Muscle layer of duodenum (tissue), 2 donors: ENCODE measurements at regions not wholly inside any gene's neighbourhood (a gene's known extent, or its start where the extent isn't known, plus 50 kb on each side); places are given as distances from the start of the nearest gene placed in this dataset.
"Not testable (repeated sequence)": the region's sequence is repeated elsewhere in the genome, so short reads cannot be mapped to it uniquely, and the experiment has no call there.

Source experiments
- H3K27ac ChIP-seq: one replicate; pipeline ENCODE4 v1.7.0; 2013; ENCODE audit warnings: mild to moderate bottlenecking, low read length
- H3K27me3 ChIP-seq: one replicate; pipeline ENCODE4 v1.7.0; 2013; ENCODE audit warnings: low read depth, mild to moderate bottlenecking, control low read depth, low read length
- H3K36me3 ChIP-seq, 2 donors: one replicate each; pipeline ENCODE4 v1.7.0; 2013; ENCODE audit warnings: low read length in 2 of 2, control low read depth in 1 of 2, mild to moderate bottlenecking in 1 of 2; ENCODE audit not compliant: insufficient read depth in 2 of 2, control insufficient read depth in 1 of 2
- H3K4me1 ChIP-seq, 2 donors: one replicate each; pipeline ENCODE4 v1.7.0; 2013; ENCODE audit warnings: low read length in 2 of 2, mild to moderate bottlenecking in 2 of 2, control low read depth in 1 of 2, moderate library complexity in 1 of 2; ENCODE audit not compliant: insufficient read depth in 2 of 2, control insufficient read depth in 1 of 2
- H3K4me3 ChIP-seq, 2 donors: one replicate each; pipeline ENCODE4 v1.7.0; 2013; ENCODE audit warnings: low read length in 2 of 2, low read depth in 1 of 2, mild to moderate bottlenecking in 1 of 2
- H3K9me3 ChIP-seq, 2 donors: one replicate each; pipeline ENCODE4 v1.7.0; 2013; ENCODE audit warnings: low read length in 2 of 2, control low read depth in 1 of 2, mild to moderate bottlenecking in 1 of 2; ENCODE audit not compliant: control insufficient read depth in 1 of 2
- donor health status: healthy.

DNA sequence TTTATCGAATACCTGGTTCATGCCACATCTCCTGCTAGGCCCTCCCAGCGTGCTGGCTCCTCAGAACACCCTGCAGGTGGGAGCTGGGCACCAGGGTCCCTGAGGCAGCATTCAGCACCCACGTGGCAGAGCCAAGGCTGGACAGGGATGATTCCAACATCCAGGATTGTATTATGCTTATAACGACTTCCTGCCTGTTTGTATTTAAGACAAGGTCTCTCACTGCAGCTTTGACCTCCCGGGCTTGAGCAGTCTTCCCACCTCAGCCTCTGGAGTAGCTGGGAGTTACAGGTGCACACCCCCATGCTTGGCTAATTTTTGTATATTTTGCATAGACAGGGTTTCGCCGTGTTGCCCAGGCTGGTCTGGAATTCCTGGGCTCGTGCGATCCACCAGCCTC lies 64.7 kb upstream of the WNT7B start:
- Histone ChIP-seq H3K27ac (no peak overlapping the region), H3K36me3 (no peaks in the 10 kb centered on the region), H3K4me1 (peaks cover 16 to 35% of the 10 kb centered on the region in 2 donors), H3K4me3 (no peak overlapping the region), H3K9me3 (no peaks in the 10 kb centered on the region), H3K27me3 (no peaks in the 10 kb centered on the region)

DNA sequence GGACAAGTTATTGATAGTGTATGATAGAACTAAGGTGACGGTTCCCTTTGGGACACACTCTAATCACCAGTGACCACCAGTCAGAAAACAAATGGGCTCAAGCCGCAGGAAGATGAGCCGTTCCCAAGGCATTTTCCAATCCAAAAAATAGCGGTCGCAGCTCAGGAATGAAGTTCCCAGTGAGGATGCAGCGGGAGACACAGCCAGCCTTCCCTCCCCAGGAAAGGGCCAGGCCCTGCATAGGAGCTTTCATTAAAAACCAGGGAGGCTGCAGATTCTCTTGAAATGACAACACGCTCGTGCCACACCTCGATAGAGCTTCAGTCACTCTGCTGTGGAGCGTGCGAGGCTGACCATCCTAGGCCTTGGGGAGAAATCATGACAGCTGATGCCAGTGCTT lies 65.8 kb upstream of the WNT7B start:
- no peaks in the 10 kb centered on the region for H3K36me3 ChIP-seq
- H3K4me3 ChIP-seq: no peak overlapping the region
- no peaks in the 10 kb centered on the region for H3K27me3 ChIP-seq
- H3K27ac ChIP-seq: peak overlapping the region; percentile 63
- peaks cover 12 to 41% of the 10 kb centered on the region in 2 donors for H3K4me1 ChIP-seq
- H3K9me3 ChIP-seq: no peaks in the 10 kb centered on the region

- Histone ChIP-seq H3K9me3 (no peaks in the 10 kb centered on the region), H3K4me1 (peaks cover 16 to 47% of the 10 kb centered on the region in 2 donors), H3K36me3 (no peaks in the 10 kb centered on the region), H3K27ac (peak overlapping the region; percentile 95), H3K4me3 (peak overlapping the region; percentile 69 to 80), H3K27me3 (no peaks in the 10 kb centered on the region)
Observed at GRCh38 chr22:46043339-46043738, 66.4 kb upstream of the WNT7B start.

DNA sequence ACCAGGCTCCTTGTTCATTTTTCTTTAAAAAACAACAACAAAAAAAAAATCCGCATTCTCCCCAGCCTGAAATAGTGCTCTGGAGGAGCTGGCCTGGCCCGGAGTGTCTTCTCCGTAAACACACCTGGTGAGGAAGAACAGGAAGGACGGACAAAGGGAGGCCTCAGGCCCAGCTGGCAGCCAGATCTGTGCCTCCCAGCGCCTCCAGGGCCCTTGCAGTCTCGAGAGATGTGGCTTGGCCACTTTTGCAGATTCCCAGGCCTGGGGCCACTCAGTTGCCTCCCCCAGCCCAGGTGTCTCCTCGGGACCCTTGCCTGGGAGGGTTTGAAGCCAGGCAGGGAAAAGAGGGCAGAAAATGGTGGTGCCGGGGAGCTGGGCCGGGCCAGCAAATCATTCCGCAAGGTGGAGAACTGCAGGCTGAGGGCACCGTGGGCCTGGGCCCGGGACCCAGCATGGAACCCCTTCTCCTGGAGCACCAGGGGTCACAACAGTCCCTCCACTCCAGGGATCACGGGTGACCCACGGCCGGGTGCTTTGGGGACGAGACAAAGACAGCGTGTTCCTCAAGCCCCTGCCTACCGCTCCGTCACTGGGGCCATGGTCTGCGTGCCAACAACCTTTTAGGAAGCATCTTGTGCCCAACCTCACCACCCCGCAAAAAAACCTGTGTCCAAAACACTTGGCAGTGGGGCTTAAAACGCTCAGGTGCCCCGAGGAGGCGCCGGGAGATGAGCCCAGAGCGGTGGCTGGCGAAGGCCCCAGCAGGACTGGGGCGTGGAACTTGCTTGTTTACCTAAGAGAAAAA lies 67.1 kb upstream of the WNT7B start:
- H3K4me3 ChIP-seq: peak overlapping the region; percentile 69 to 80
- no peaks in the 10 kb centered on the region for H3K27me3 ChIP-seq
- no peaks in the 10 kb centered on the region for H3K9me3 ChIP-seq
- peaks cover 18 to 53% of the 10 kb centered on the region in 2 donors for H3K4me1 ChIP-seq
- peak overlapping the region; percentile 95 for H3K27ac ChIP-seq
- no peaks in the 10 kb centered on the region for H3K36me3 ChIP-seq

GRCh38 chr22:46044621-46045458 lies 67.9 kb upstream of the WNT7B start:
- no peaks in the 10 kb centered on the region for H3K9me3 ChIP-seq
- no peaks in the 10 kb centered on the region for H3K36me3 ChIP-seq
- H3K27me3 ChIP-seq: no peaks in the 10 kb centered on the region
- H3K4me3 ChIP-seq: peak overlapping the region; percentile 69 to 80
- H3K4me1 ChIP-seq: peaks cover 18 to 55% of the 10 kb centered on the region in 2 donors
- peak overlapping the region; percentile 95 for H3K27ac ChIP-seq

DNA sequence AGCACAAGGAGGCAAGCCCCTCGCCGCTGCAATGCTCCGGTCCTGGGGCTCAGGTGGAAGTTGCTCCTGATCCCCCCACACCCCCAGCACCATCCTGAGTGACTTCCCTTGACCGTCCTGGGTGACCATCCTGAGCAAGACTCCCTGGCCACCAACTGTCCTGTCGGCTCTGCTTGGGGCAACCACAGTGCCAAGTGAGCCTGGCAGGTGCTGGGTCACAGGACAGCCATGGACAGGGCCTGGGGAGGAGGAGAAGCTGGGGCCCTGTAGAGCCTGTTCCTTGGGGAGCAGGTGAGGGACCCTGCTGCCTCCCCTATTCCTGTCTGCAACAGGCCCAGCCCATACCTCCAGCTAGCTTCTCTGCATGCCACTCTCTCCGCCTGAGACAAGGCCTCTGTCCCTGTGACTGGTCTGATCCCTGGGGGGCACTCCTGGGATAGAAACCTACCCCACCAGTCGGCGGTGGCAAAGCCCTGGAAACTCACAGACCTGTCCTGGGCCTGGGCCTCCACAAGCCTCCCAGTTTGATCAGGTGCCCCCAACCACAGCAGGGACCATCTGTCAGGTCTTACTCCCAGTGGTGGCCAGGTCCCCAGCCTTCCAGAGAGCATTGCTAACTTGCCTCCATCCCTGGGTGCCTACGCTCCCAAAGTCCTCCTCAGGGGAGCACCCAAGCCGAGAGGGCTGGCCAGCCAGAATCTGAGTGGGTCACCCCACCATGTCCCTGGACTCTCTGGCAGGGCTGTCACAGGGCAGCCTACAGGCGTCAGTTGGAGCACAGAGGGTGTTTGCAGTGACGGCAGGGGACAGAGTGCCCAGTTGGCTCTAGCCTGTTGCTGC lies 68.7 kb upstream of the WNT7B start:
- Histone ChIP-seq H3K9me3 (no peaks in the 10 kb centered on the region), H3K27ac (peak overlapping the region; percentile 73), H3K27me3 (no peaks in the 10 kb centered on the region), H3K4me3 (peak overlapping the region; percentile 69 to 80), H3K36me3 (no peaks in the 10 kb centered on the region), H3K4me1 (peaks cover 18 to 59% of the 10 kb centered on the region in 2 donors)

DNA sequence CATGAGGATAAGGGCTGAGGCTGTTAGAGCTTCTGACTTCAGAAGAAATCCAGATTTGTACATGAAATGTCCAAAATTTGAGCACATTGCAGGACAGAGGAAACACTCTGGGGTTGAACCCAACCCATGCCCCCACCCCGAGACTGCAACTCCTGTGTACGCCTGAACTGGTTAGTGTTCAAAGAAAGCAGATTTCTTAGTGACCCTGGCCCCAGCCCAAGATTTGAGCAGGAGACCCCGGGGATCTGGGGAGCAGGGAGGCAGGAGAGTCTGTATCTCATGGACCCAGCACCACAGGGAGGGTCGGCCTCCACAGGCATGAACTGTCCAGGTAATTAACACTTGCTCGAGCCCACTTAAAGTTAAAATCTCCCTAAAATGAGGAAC lies 69.3 kb upstream of the WNT7B start:
- no peaks in the 10 kb centered on the region for H3K9me3 ChIP-seq

GRCh38 chr22:46047226-46047625 lies 70.3 kb upstream of the WNT7B start:
- H3K27me3 ChIP-seq: no peaks in the 10 kb centered on the region
- peaks cover 0 to 3% of the 10 kb centered on the region in 2 donors for H3K36me3 ChIP-seq
- H3K4me1 ChIP-seq: peaks cover 21 to 70% of the 10 kb centered on the region in 2 donors
- H3K9me3 ChIP-seq: no peaks in the 10 kb centered on the region
- H3K4me3 ChIP-seq: peak overlapping the region in 1 of 2 donors; percentile 35
- H3K27ac ChIP-seq: no peak overlapping the region

More for the DNA sequence above, 69.3 kb upstream of the WNT7B start:
- Histone ChIP-seq H3K4me1 (peaks cover 18 to 61% of the 10 kb centered on the region in 2 donors), H3K36me3 (peaks cover 0 to 3% of the 10 kb centered on the region in 2 donors), H3K27me3 (no peaks in the 10 kb centered on the region), H3K4me3 (peak overlapping the region; percentile 69 to 80), H3K27ac (peak overlapping the region; percentile 73)

DNA sequence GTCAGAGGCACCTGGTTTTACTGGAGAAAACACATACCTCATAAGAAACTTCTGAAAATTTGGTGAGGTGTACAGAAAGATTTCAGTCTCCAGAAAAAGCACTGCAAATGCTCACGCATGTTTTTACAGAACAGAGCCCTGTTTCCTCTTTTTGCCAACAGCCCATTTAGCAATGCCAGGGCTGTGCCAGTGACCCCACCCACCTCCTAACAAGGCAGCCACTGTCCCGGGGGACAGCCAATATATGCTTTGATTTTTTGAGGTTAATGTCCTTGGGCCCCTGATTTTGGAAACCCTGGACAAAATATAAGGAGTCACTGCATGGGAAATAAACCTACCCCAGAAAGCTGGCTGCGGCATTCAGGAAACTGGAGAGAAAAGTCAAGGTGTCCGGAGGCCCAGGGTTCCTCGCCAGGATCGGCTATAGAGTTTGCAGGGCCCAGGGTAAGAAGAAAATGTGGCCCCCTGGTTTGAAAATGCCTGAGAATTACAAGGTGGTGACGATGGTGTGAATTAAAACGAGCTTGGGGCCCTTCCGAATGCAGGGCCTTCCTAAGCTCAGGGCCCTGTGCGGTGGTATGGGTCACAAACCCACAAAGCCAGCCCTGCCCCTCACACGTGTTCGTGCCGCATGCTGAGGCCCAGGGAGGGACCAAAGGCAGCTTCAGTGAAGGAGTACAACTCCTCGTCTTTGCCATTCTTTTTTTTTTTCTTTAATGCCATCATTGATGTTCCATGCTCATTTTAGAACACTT lies 71.1 kb upstream of the WNT7B start:
- H3K36me3 ChIP-seq: peaks cover 0 to 3% of the 10 kb centered on the region in 2 donors
- H3K27ac ChIP-seq: peak overlapping the region; percentile 72
- peak overlapping the region; percentile 7 to 35 for H3K4me3 ChIP-seq
- peaks cover 24 to 70% of the 10 kb centered on the region in 2 donors for H3K4me1 ChIP-seq
- H3K27me3 ChIP-seq: no peaks in the 10 kb centered on the region
- H3K9me3 ChIP-seq: no peaks in the 10 kb centered on the region

GRCh38 chr22:46048661-46049060 lies 71.7 kb upstream of the WNT7B start:
- Histone ChIP-seq H3K27ac (peak overlapping the region; percentile 4), H3K4me1 (peaks cover 18 to 71% of the 10 kb centered on the region in 2 donors)
- not testable (repeated sequence) for H3K4me3 ChIP-seq, H3K27me3 ChIP-seq, H3K36me3 ChIP-seq, H3K9me3 ChIP-seq
